ENCODE measurements at regions not wholly inside any gene's neighbourhood (a gene's known extent, or its start where the extent isn't known, plus 50 kb on each side); places are given as distances from the start of the nearest gene placed in this dataset.
A peak's percentile ranks its signal among the peaks of the same experiment; 100 is the strongest.

GRCh38 chr11:8793114-8793777, 110.7 kb downstream of the RPL27A start:
- no peak for DNase-seq
- intact Hi-C loops (cut with DNase I), result no loop called here
- Histone ChIP-seq H3K9me3 (no peaks in the 10 kb centered on the region), H3K27me3 (no peaks in the 10 kb centered on the region), H3K27ac (peak overlapping the region; percentile 26 to 97 (median 80)), H3K4me1 (peaks cover 0 to 78% (median 70%) of the 10 kb centered on the region in 4 donors), H3K36me3 (peaks cover 0 to 18% (median 0%) of the 10 kb centered on the region in 4 donors), H3K4me3 (no peak overlapping the region)
- 66 to 78% methylated on average over 4 of the region's 4 CpGs for WGBS, 2 donors
- no peak for TF ChIP-seq POLR2A (IDR thresholded peaks at IDR 0.05)
- TF ChIP-seq POLR2AphosphoS5 (IDR thresholded peaks at IDR 0.05), result no peak
- TF ChIP-seq CTCF (IDR thresholded peaks at IDR 0.05), result no peak
- no peak for TF ChIP-seq EP300 (IDR thresholded peaks at IDR 0.05)

- peaks cover 0 to 20% (median 0%) of the 10 kb centered on the region in 4 donors for H3K36me3 ChIP-seq
- H3K9me3 ChIP-seq, result no peaks in the 10 kb centered on the region
- 55 to 74% methylated on average over 6 of the region's 6 CpGs for WGBS, 2 donors
- TF ChIP-seq POLR2A (IDR thresholded peaks at IDR 0.05) (no peak), POLR2AphosphoS5 (IDR thresholded peaks at IDR 0.05) (no peak), CTCF (IDR thresholded peaks at IDR 0.05) (no peak), EP300 (IDR thresholded peaks at IDR 0.05) (no peak)
- no peak for DNase-seq
- intact Hi-C loops (cut with DNase I), result no loop called here
- peaks cover 0 to 78% (median 70%) of the 10 kb centered on the region in 4 donors for H3K4me1 ChIP-seq
- H3K4me3 ChIP-seq, result no peak overlapping the region
- no peaks in the 10 kb centered on the region for H3K27me3 ChIP-seq
- H3K27ac ChIP-seq, result peak overlapping the region; percentile 58 to 97 (median 80)
These were observed 111.5 kb downstream of the RPL27A start for GRCh38 chr11:8794126-8794525.

- TF ChIP-seq POLR2AphosphoS5 (IDR thresholded peaks at IDR 0.05) (no peak), CTCF (IDR thresholded peaks at IDR 0.05) (peak in 2 of 4 experiments; percentile 15 to 35)
- intact Hi-C loops (cut with DNase I), result no loop called here
- Histone ChIP-seq H3K9me3 (no peaks in the 10 kb centered on the region), H3K36me3 (peaks cover 0 to 20% (median 0%) of the 10 kb centered on the region in 4 donors), H3K4me1 (peaks cover 0 to 78% (median 70%) of the 10 kb centered on the region in 4 donors), H3K27ac (peak overlapping the region; percentile 58 to 97 (median 80)), H3K4me3 (no peak overlapping the region), H3K27me3 (no peaks in the 10 kb centered on the region)
- DNase-seq, result no peak
- WGBS, 2 donors, result 22 to 65% methylated on average over 2 of the region's 2 CpGs
These were observed 112.1 kb downstream of the RPL27A start for GRCh38 chr11:8794677-8795103.

GRCh38 chr11:8796941-8797340, 114.0 kb upstream of the AKIP1 start:
- intact Hi-C loops (cut with DNase I), result no loop called here
- whole genome bisulfite sequencing, 2 donors, result 1 to 40% methylated on average over 1 of the region's 1 CpG
- H3K4me3 ChIP-seq, result no peak overlapping the region
- DNase-seq, result no peak
- H3K27ac ChIP-seq, result peak overlapping the region in 2 of 4 donors; percentile 95 to 97
- H3K27me3 ChIP-seq, result no peaks in the 10 kb centered on the region
- no peak for TF ChIP-seq POLR2A (IDR thresholded peaks at IDR 0.05)
- TF ChIP-seq CTCF (IDR thresholded peaks at IDR 0.05), result no peak
- no peak for TF ChIP-seq EP300 (IDR thresholded peaks at IDR 0.05)
- TF ChIP-seq POLR2AphosphoS5 (IDR thresholded peaks at IDR 0.05), result no peak
- no peaks in the 10 kb centered on the region for H3K9me3 ChIP-seq
- H3K4me1 ChIP-seq, result peaks cover 0 to 82% (median 76%) of the 10 kb centered on the region in 4 donors
- peaks cover 0 to 20% (median 0%) of the 10 kb centered on the region in 4 donors for H3K36me3 ChIP-seq

Measured in sigmoid colon (tissue), 6 donors.